D721Med (cell line): ENCODE measurements at regions not wholly inside any gene's neighbourhood (a gene's known extent, or its start where the extent isn't known, plus 50 kb on each side); places are given as distances from the start of the nearest gene placed in this dataset.
"Not testable (repeated sequence)": the region's sequence is repeated elsewhere in the genome, so short reads cannot be mapped to it uniquely, and the experiment has no call there.

Experiments
- DNase-seq: peaks from one replicate; pipeline ENCODE4 v3.0.0; 2011; ENCODE audit warnings: low spot score; ENCODE audit not compliant: insufficient read length
- FAIRE-seq: peaks from 2 replicates; lab custom pipeline; 2011; peaks lifted over from hg19 to GRCh38; lab: Jason Lieb, UNC
- TF ChIP-seq, protein P1 (sequence below): IDR thresholded peaks from 2 replicates; pipeline ENCODE4 v1.5.1; 2012; ENCODE audit warnings: mild to moderate bottlenecking, control low read depth; ENCODE audit not compliant: insufficient read depth; ENCODE audit errors: missing control alignments

DNA sequence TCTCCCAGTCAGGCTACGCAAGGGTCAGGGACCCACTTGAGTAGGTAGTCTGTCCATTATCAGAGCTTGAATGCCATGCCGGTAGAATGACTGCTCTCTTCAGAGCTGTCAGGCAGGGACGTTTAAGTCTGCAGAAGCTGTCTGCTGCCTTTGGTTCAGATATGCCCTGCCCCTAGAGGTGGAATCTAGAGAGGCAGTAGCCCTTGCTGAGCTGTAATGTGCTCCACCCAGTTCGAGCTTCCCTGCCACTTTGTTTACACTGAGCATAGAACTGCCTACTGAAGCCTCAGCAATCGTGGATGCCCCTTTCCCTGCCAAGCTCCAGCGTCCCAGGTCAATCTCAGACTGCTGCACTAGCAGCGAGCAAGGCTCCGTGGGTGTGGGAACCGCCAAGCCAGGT is 57.5 kb upstream of the SETMAR start:
- TF ChIP-seq, protein P1, sequence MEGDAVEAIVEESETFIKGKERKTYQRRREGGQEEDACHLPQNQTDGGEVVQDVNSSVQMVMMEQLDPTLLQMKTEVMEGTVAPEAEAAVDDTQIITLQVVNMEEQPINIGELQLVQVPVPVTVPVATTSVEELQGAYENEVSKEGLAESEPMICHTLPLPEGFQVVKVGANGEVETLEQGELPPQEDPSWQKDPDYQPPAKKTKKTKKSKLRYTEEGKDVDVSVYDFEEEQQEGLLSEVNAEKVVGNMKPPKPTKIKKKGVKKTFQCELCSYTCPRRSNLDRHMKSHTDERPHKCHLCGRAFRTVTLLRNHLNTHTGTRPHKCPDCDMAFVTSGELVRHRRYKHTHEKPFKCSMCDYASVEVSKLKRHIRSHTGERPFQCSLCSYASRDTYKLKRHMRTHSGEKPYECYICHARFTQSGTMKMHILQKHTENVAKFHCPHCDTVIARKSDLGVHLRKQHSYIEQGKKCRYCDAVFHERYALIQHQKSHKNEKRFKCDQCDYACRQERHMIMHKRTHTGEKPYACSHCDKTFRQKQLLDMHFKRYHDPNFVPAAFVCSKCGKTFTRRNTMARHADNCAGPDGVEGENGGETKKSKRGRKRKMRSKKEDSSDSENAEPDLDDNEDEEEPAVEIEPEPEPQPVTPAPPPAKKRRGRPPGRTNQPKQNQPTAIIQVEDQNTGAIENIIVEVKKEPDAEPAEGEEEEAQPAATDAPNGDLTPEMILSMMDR = no peak
- FAIRE-seq = no peak
- no peak for DNase-seq

DNA sequence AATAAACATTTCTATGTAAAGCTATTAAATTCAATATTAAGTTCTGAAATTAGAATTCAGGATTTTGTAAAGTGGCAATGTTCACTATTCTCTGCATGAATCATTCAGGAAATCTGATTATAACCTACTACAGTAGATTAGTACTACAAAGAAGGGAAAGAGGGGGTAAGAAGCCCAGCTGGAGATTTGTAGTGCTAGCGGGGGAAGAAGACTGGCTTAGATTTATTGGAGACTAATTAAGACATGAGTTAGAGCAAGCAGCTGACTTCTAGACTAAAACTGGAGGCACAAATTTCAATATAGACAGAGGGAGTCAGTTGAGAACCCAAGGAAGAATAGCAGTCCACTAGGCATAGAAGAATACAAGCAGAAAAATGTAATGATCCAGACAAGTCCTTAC is 55.8 kb upstream of the SETMAR start:
- peak; percentile 72 for FAIRE-seq
- TF ChIP-seq, protein P1 = no peak
- DNase-seq = peak; percentile 43

DNA sequence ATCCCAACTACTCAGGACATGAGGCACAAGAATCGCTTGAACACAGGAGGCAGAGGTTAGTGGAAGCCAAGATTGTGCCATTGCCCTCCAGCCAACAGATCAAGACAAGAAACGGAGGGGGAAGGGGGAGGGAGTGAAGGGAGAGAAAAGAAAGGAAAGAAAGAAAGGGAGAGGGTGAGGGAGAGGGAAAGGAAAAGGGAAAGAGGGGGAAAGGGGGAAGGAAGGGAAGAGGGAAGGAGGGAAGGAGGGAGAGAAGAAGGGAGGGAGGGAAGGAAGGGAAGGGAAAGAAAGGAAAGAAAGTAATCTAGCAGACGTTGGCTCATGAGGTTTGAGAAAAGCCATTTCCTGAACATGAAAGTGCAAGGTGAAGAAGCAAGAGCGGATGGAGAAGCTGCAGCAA is 53.1 kb upstream of the SETMAR start:
- no peak for FAIRE-seq
- TF ChIP-seq, protein P1 = no peak

DNA sequence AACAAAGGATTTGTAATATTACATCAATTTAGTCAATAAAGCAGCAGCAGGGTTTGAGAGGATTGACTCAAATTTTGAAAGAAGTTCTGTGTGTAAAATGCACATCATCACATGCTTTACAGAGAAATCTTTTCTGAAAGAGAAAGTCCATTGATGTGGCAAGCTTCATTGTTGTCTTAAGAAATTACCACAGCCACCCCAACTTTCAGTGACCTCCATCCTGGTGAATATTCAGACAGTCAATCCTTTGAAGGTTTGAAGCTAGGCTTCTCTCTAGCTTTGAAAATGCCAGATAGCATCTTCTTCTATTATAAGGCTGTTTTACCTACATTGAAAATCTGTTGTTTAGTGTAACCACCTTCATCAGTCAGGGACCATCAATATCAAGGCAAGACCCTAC is 51.8 kb upstream of the SETMAR start:
- TF ChIP-seq, protein P1 = no peak
- DNase-seq = no peak
- FAIRE-seq = no peak

More for the DNA sequence above, 53.1 kb upstream of the SETMAR start:
- DNase-seq = no peak

DNA sequence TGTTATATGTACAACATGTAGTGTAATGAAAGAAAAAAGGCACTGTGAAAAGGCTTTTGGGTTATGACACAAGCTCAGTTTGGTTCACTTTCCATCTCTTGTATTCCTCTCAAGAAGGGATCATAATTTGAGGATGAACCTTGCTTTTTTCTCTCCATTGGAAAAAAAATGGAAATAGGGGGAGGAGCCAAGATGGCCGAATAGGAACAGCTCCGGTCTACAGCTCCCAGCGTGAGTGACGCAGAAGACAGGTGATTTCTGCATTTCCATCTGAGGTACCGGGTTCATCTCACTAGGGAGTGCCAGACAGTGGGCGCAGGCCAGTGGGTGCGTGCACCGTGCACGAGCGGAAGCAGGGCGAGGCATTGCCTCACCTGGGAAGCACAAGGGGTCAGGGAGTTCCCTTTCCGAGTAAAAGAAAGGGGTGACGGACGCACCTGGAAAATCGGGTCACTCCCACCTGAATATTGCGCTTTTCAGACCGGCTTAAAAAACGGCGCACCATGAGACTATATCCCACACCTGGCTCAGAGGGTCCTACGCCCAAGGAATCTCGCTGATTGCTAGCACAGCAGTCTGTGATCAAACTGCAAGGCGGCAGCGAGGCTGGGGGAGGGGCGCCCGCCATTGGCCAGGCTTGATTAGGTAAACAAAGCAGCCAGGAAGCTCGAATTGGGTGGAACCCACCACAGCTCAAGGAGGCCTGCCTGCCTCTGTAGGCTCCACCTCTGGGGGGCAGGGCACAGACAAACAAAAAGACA is 49.9 kb upstream of the SETMAR start:
- not testable (repeated sequence) for FAIRE-seq, DNase-seq
